ENCODE measurements at regions not wholly inside any gene's neighbourhood (a gene's known extent, or its start where the extent isn't known, plus 50 kb on each side); places are given as distances from the start of the nearest gene placed in this dataset.

DNA sequence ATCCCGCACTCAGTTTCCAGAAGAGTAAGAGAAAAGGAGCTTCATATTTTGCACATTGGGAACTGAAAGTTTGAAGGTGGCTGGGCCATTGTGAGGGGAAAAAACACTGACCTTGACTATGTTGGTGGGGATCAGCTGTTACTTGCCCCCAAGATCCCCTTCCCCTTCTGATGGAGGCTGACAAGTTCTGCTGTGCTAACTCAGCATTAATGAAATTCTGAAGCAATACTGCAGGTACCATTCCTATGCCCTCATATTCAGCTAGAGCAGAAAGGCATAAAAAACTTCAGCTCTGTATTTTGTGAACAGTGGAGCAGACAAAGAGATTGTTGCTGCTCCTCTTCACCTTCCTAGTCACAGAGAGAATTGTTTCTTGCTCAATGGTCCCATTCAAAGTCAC, 1013.8 kb upstream of the C9orf72 start:
- Histone ChIP-seq H2AK5ac (ENCODE audit: low read depth, low read length) (no peak overlapping the region), H2BK15ac (ENCODE audit: low read depth, low read length) (no peak overlapping the region), H2BK5ac (ENCODE audit: low read depth, low read length, poor library complexity, severe bottlenecking) (no peak overlapping the region), H3K4me2 (ENCODE audit: low read depth, low read length) (no peak overlapping the region), H2BK20ac (ENCODE audit: low read depth, low read length) (no peak overlapping the region), H4K5ac (ENCODE audit: low read depth, low read length) (no peak overlapping the region), H3K27me3 (ENCODE audit: control insufficient read depth, insufficient read depth, low read length) (no peaks in the 10 kb centered on the region), H2AK9ac (replicated peaks; ENCODE audit: low read depth, low read length, poor library complexity) (no peak overlapping the region), H3K9me1 (ENCODE audit: insufficient read depth, low read length) (no peaks in the 10 kb centered on the region), H3K56ac (ENCODE audit: extremely low read depth, insufficient read depth, low read length) (no peak overlapping the region), H3K79me1 (ENCODE audit: low read depth in 1 of 2, low read length in 2 of 2) (no peaks in the 10 kb centered on the region), H3K14ac (replicated peaks; ENCODE audit: low read depth, low read length) (no peak overlapping the region), H3K4me3 (ENCODE audit: insufficient read depth, low read depth, low read length) (no peak overlapping the region), H4K91ac (ENCODE audit: insufficient read depth, low read depth, low read length) (no peak overlapping the region), H4K8ac (ENCODE audit: low read depth in 2 of 2, low read length in 2 of 2) (no peak overlapping the region), H2BK120ac (ENCODE audit: low read depth, low read length) (no peak overlapping the region), H3K18ac (ENCODE audit: low read depth, low read length) (no peak overlapping the region), H3K9ac (ENCODE audit: low read depth, low read length) (no peak overlapping the region), H3K4me1 (ENCODE audit: control insufficient read depth, insufficient read depth, low read length) (no peaks in the 10 kb centered on the region), H3K27ac (ENCODE audit: insufficient read depth, low read length) (no peak overlapping the region), H3K4ac (ENCODE audit: low read depth, low read length) (no peak overlapping the region), H4K20me1 (ENCODE audit: insufficient read depth, low read length) (no peaks in the 10 kb centered on the region), H3K23ac (ENCODE audit: low read depth, low read length) (no peak overlapping the region), H3K36me3 (ENCODE audit: control insufficient read depth, insufficient read depth, low read length) (no peaks in the 10 kb centered on the region), H3K9me3 (ENCODE audit: control insufficient read depth, insufficient read depth, low read length) (peaks cover 6% of the 10 kb centered on the region; the same call in 1 of the 2 replicates), H2AFZ (replicated peaks; ENCODE audit: low read length, poor library complexity) (no peak overlapping the region)
- DNase-seq: no peak
- dilution Hi-C loops (cut with HindIII; ENCODE audit: low sequenced_read_pairs, unreplicated experiment): no loop called here
- no peak for TF ChIP-seq FOS (IDR thresholded peaks at IDR 0.05; ENCODE audit: low read depth, low read length)
- no peak for TF ChIP-seq NFE2L2 (IDR thresholded peaks at IDR 0.05; ENCODE audit: low read depth, low read length)
- TF ChIP-seq BHLHE40 (IDR thresholded peaks at IDR 0.05; ENCODE audit: low read depth, low read length): no peak
- TF ChIP-seq MAFK (IDR thresholded peaks at IDR 0.05; ENCODE audit: low read depth, low read length): no peak; the same call in 1 of the 2 replicates
- TF ChIP-seq SMC3 (IDR thresholded peaks at IDR 0.05; ENCODE audit: low read depth, low read length): no peak
- TF ChIP-seq MAZ (IDR thresholded peaks at IDR 0.05; ENCODE audit: borderline replicate concordance, low read depth, low read length): no peak
- TF ChIP-seq RAD21 (IDR thresholded peaks at IDR 0.05; ENCODE audit: low read length): no peak
- no peak for TF ChIP-seq POLR2A (IDR thresholded peaks at IDR 0.05; ENCODE audit: low read depth, low read length)
- TF ChIP-seq, protein P1, sequence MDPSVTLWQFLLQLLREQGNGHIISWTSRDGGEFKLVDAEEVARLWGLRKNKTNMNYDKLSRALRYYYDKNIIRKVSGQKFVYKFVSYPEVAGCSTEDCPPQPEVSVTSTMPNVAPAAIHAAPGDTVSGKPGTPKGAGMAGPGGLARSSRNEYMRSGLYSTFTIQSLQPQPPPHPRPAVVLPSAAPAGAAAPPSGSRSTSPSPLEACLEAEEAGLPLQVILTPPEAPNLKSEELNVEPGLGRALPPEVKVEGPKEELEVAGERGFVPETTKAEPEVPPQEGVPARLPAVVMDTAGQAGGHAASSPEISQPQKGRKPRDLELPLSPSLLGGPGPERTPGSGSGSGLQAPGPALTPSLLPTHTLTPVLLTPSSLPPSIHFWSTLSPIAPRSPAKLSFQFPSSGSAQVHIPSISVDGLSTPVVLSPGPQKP (IDR thresholded peaks at IDR 0.05; ENCODE audit: borderline replicate concordance, low read depth, low read length): no peak
- TF ChIP-seq, protein P2, sequence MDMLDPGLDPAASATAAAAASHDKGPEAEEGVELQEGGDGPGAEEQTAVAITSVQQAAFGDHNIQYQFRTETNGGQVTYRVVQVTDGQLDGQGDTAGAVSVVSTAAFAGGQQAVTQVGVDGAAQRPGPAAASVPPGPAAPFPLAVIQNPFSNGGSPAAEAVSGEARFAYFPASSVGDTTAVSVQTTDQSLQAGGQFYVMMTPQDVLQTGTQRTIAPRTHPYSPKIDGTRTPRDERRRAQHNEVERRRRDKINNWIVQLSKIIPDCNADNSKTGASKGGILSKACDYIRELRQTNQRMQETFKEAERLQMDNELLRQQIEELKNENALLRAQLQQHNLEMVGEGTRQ (IDR thresholded peaks at IDR 0.05; ENCODE audit: low read depth, low read length): no peak
- no peak for TF ChIP-seq MXI1 (IDR thresholded peaks at IDR 0.05; ENCODE audit: borderline replicate concordance, low read depth, low read length)
- no peak for ATAC-seq (ENCODE audit: low read depth)
- no CpG with 5 or more reads among the region's 1 CpG for WGBS, 2 experiments (ENCODE audit: extremely low coverage in 2 of 2, insufficient read length in 1 of 2)
- POLR2A ChIA-PET (ENCODE audit: unreplicated experiment): no interaction called here
- in situ Hi-C loops (cut with MboI; ENCODE audit: low sequenced_read_pairs): no loop called here
- intact Hi-C loops (cut with micrococcal nuclease): no loop called here
- CTCF ChIA-PET: no interaction called here
- no TSS peak for BruUV-seq (replicated peaks)
